Stimulated activated memory B cell treated with anti-CD40 and anti-IgM and Interleukin-4, amounts not matched to agents 10 μg/mL and 1 μg/mL and 100 μg/mL, for 72 hours (primary cell): ENCODE measurements at regions not wholly inside any gene's neighbourhood (a gene's known extent, or its start where the extent isn't known, plus 50 kb on each side); places are given as distances from the start of the nearest gene placed in this dataset.
A peak's percentile ranks its signal among the peaks of the same experiment; 100 is the strongest.
"Not testable (repeated sequence)": the region's sequence is repeated elsewhere in the genome, so short reads cannot be mapped to it uniquely, and the experiment has no call there.

Experiments
- ATAC-seq: fragments of 150-1000 bp; cut with Tn5 transposase; 2 replicates; pipeline ENCODE4 v1.10.0; 2021
- H3K27ac Mint-ChIP-seq: one replicate; pipeline ENCODE4 v1.8.0; 2022; ENCODE audit warnings: mild to moderate bottlenecking, mixed read lengths
- H3K27me3 Mint-ChIP-seq: one replicate; pipeline ENCODE4 v1.8.0; 2022; ENCODE audit warnings: mixed read lengths
- H3K36me3 Mint-ChIP-seq: one replicate; pipeline ENCODE4 v1.8.0; 2022; ENCODE audit warnings: mixed read lengths
- H3K4me1 Mint-ChIP-seq: one replicate; pipeline ENCODE4 v1.8.0; 2022; ENCODE audit warnings: mixed read lengths
- H3K4me3 Mint-ChIP-seq: one replicate; pipeline ENCODE4 v1.8.0; 2022; ENCODE audit warnings: mild to moderate bottlenecking, moderate library complexity, mixed read lengths
- H3K9me3 Mint-ChIP-seq: one replicate; pipeline ENCODE4 v1.8.0; 2022; ENCODE audit warnings: mixed read lengths

- Mint-ChIP-seq H3K36me3 (no peaks in the 10 kb centered on the region), H3K9me3 (no peaks in the 10 kb centered on the region), H3K27me3 (peaks cover 9% of the 10 kb centered on the region), H3K4me1 (no peaks in the 10 kb centered on the region), H3K27ac (no peak overlapping the region), H3K4me3 (no peak overlapping the region)
- no peak for ATAC-seq
Observed at GRCh38 chr5:118529361-118530144, 458.8 kb downstream of the DTWD2 start.

GRCh38 chr5:118522626-118523025 is 465.7 kb downstream of the DTWD2 start:
- no peaks in the 10 kb centered on the region for H3K9me3 Mint-ChIP-seq
- no peak overlapping the region for H3K4me3 Mint-ChIP-seq
- H3K27ac Mint-ChIP-seq = no peak overlapping the region
- H3K4me1 Mint-ChIP-seq = no peaks in the 10 kb centered on the region
- no peak for ATAC-seq
- H3K27me3 Mint-ChIP-seq = peaks cover under 1% of the 10 kb centered on the region
- H3K36me3 Mint-ChIP-seq = no peaks in the 10 kb centered on the region

GRCh38 chr5:118520771-118521415 is 467.5 kb downstream of the DTWD2 start:
- H3K9me3 Mint-ChIP-seq = no peaks in the 10 kb centered on the region
- H3K27ac Mint-ChIP-seq = no peak overlapping the region
- no peak for ATAC-seq
- no peaks in the 10 kb centered on the region for H3K36me3 Mint-ChIP-seq
- H3K27me3 Mint-ChIP-seq = no peaks in the 10 kb centered on the region
- H3K4me1 Mint-ChIP-seq = no peaks in the 10 kb centered on the region
- H3K4me3 Mint-ChIP-seq = no peak overlapping the region

GRCh38 chr5:118519466-118519865 is 468.9 kb downstream of the DTWD2 start:
- Mint-ChIP-seq H3K27me3 (no peaks in the 10 kb centered on the region), H3K4me1 (no peaks in the 10 kb centered on the region), H3K9me3 (no peaks in the 10 kb centered on the region), H3K4me3 (no peak overlapping the region), H3K27ac (no peak overlapping the region), H3K36me3 (no peaks in the 10 kb centered on the region)
- ATAC-seq = no peak

- no peak overlapping the region for H3K4me3 Mint-ChIP-seq
Observed at GRCh38 chr5:118518720-118519119, 469.6 kb downstream of the DTWD2 start.

GRCh38 chr5:118511846-118512245 is 476.5 kb downstream of the DTWD2 start:
- peaks cover 4% of the 10 kb centered on the region for H3K9me3 Mint-ChIP-seq
- H3K4me3 Mint-ChIP-seq = no peak overlapping the region
- H3K4me1 Mint-ChIP-seq = peaks cover 3% of the 10 kb centered on the region
- H3K27ac Mint-ChIP-seq = no peak overlapping the region
- H3K36me3 Mint-ChIP-seq = no peaks in the 10 kb centered on the region
- ATAC-seq = no peak
- peaks cover 19% of the 10 kb centered on the region for H3K27me3 Mint-ChIP-seq

More at GRCh38 chr5:118518720-118519119, 469.6 kb downstream of the DTWD2 start:
- ATAC-seq = no peak
- Mint-ChIP-seq H3K4me1 (no peaks in the 10 kb centered on the region), H3K27me3 (no peaks in the 10 kb centered on the region), H3K27ac (no peak overlapping the region), H3K36me3 (no peaks in the 10 kb centered on the region), H3K9me3 (no peaks in the 10 kb centered on the region)

GRCh38 chr5:118506217-118506852 is 482.0 kb downstream of the DTWD2 start:
- Mint-ChIP-seq H3K4me3 (no peak overlapping the region), H3K9me3 (peaks cover 12% of the 10 kb centered on the region), H3K27me3 (peaks cover 21% of the 10 kb centered on the region), H3K36me3 (no peaks in the 10 kb centered on the region), H3K4me1 (peaks cover 7% of the 10 kb centered on the region), H3K27ac (no peak overlapping the region)
- ATAC-seq = peak; percentile 94

- not testable (repeated sequence) for H3K27me3 Mint-ChIP-seq, H3K36me3 Mint-ChIP-seq, H3K27ac Mint-ChIP-seq, H3K4me3 Mint-ChIP-seq, H3K4me1 Mint-ChIP-seq, ATAC-seq
- H3K9me3 Mint-ChIP-seq = peaks cover 16% of the 10 kb centered on the region
Observed at GRCh38 chr5:118502232-118502631, 486.1 kb downstream of the DTWD2 start.

GRCh38 chr5:118491351-118491750 is 497.0 kb downstream of the DTWD2 start:
- no peak for ATAC-seq
- H3K9me3 Mint-ChIP-seq = peaks cover 2% of the 10 kb centered on the region
- no peak overlapping the region for H3K4me3 Mint-ChIP-seq
- H3K36me3 Mint-ChIP-seq = no peaks in the 10 kb centered on the region
- H3K4me1 Mint-ChIP-seq = no peaks in the 10 kb centered on the region
- no peak overlapping the region for H3K27ac Mint-ChIP-seq
- H3K27me3 Mint-ChIP-seq = peaks cover 10% of the 10 kb centered on the region

GRCh38 chr5:118486647-118487225 is 501.6 kb downstream of the DTWD2 start:
- H3K36me3 Mint-ChIP-seq = no peaks in the 10 kb centered on the region
- H3K4me3 Mint-ChIP-seq = no peak overlapping the region
- no peak overlapping the region for H3K27ac Mint-ChIP-seq
- no peak for ATAC-seq
- H3K4me1 Mint-ChIP-seq = no peaks in the 10 kb centered on the region
- peaks cover 10% of the 10 kb centered on the region for H3K27me3 Mint-ChIP-seq
- peaks cover 7% of the 10 kb centered on the region for H3K9me3 Mint-ChIP-seq

GRCh38 chr5:118479285-118479684 is 509.1 kb downstream of the DTWD2 start:
- peaks cover 12% of the 10 kb centered on the region for H3K9me3 Mint-ChIP-seq
- H3K4me1 Mint-ChIP-seq = no peaks in the 10 kb centered on the region
- no peaks in the 10 kb centered on the region for H3K27me3 Mint-ChIP-seq
- H3K27ac Mint-ChIP-seq = no peak overlapping the region
- no peak for ATAC-seq
- no peak overlapping the region for H3K4me3 Mint-ChIP-seq
- no peaks in the 10 kb centered on the region for H3K36me3 Mint-ChIP-seq

- Mint-ChIP-seq H3K9me3 (peaks cover 8% of the 10 kb centered on the region), H3K27me3 (no peaks in the 10 kb centered on the region), H3K4me3 (no peak overlapping the region), H3K27ac (no peak overlapping the region), H3K4me1 (no peaks in the 10 kb centered on the region), H3K36me3 (no peaks in the 10 kb centered on the region)
- no peak for ATAC-seq
Observed at GRCh38 chr5:118478852-118479251, 509.5 kb downstream of the DTWD2 start.

- Mint-ChIP-seq H3K4me1 (no peaks in the 10 kb centered on the region), H3K9me3 (no peaks in the 10 kb centered on the region), H3K36me3 (no peaks in the 10 kb centered on the region), H3K27me3 (no peaks in the 10 kb centered on the region), H3K4me3 (no peak overlapping the region), H3K27ac (no peak overlapping the region)
- no peak for ATAC-seq
Observed at GRCh38 chr5:118468085-118468484, 520.3 kb downstream of the DTWD2 start.

GRCh38 chr5:118467103-118467502 is 521.2 kb downstream of the DTWD2 start:
- no peaks in the 10 kb centered on the region for H3K9me3 Mint-ChIP-seq

GRCh38 chr5:118466418-118466817 is 521.9 kb downstream of the DTWD2 start:
- no peaks in the 10 kb centered on the region for H3K36me3 Mint-ChIP-seq
- no peak overlapping the region for H3K27ac Mint-ChIP-seq
- H3K27me3 Mint-ChIP-seq = no peaks in the 10 kb centered on the region
- no peak for ATAC-seq
- H3K4me1 Mint-ChIP-seq = no peaks in the 10 kb centered on the region
- no peaks in the 10 kb centered on the region for H3K9me3 Mint-ChIP-seq
- no peak overlapping the region for H3K4me3 Mint-ChIP-seq

More at GRCh38 chr5:118467103-118467502, 521.2 kb downstream of the DTWD2 start:
- no peak overlapping the region for H3K27ac Mint-ChIP-seq
- no peaks in the 10 kb centered on the region for H3K27me3 Mint-ChIP-seq
- no peaks in the 10 kb centered on the region for H3K36me3 Mint-ChIP-seq
- H3K4me3 Mint-ChIP-seq = no peak overlapping the region
- no peaks in the 10 kb centered on the region for H3K4me1 Mint-ChIP-seq
- no peak for ATAC-seq
